Skeletal muscle cell (primary cell): ENCODE measurements at regions not wholly inside any gene's neighbourhood (a gene's known extent, or its start where the extent isn't known, plus 50 kb on each side); places are given as distances from the start of the nearest gene placed in this dataset.

Experiments used
- DNase-seq: peaks from one replicate; pipeline ENCODE4 v3.0.0-alpha.2; 2010; ENCODE audit warnings: low read depth
- H3K4me3 ChIP-seq: 2 replicates; pipeline ENCODE4 v1.5.1; 2011; ENCODE audit warnings: low read depth, mild to moderate bottlenecking, control low read depth, low read length, moderate library complexity

GRCh38 chr5:3715062-3715461, 119.4 kb downstream of the IRX1 start:
- DNase-seq, result no peak
- no peak overlapping the region for H3K4me3 ChIP-seq

- H3K4me3 ChIP-seq, result no peak overlapping the region
These were observed 134.0 kb downstream of the IRX1 start for GRCh38 chr5:3729631-3730030.

GRCh38 chr5:3734632-3735031, 139.0 kb downstream of the IRX1 start:
- H3K4me3 ChIP-seq, result no peak overlapping the region
- no peak for DNase-seq

More at GRCh38 chr5:3729631-3730030, 134.0 kb downstream of the IRX1 start:
- DNase-seq, result no peak

GRCh38 chr5:3736466-3736865, 140.8 kb downstream of the IRX1 start:
- no peak overlapping the region for H3K4me3 ChIP-seq
- DNase-seq, result no peak

GRCh38 chr5:3736926-3737325, 141.3 kb downstream of the IRX1 start:
- no peak for DNase-seq
- no peak overlapping the region for H3K4me3 ChIP-seq

- no peak for DNase-seq
These were observed 143.3 kb downstream of the IRX1 start for GRCh38 chr5:3738919-3739318.

GRCh38 chr5:3740546-3741373, 145.1 kb downstream of the IRX1 start:
- no peak for DNase-seq
- H3K4me3 ChIP-seq, result no peak overlapping the region

More at GRCh38 chr5:3738919-3739318, 143.3 kb downstream of the IRX1 start:
- no peak overlapping the region for H3K4me3 ChIP-seq

GRCh38 chr5:3741374-3741770, 145.7 kb downstream of the IRX1 start:
- no peak for DNase-seq
- H3K4me3 ChIP-seq, result no peak overlapping the region

GRCh38 chr5:3742750-3743149, 147.1 kb downstream of the IRX1 start:
- no peak overlapping the region for H3K4me3 ChIP-seq
- no peak for DNase-seq

- H3K4me3 ChIP-seq, result no peak overlapping the region
- DNase-seq, result no peak
These were observed 156.2 kb downstream of the IRX1 start for GRCh38 chr5:3751846-3752245.

GRCh38 chr5:3778000-3778550, 182.4 kb downstream of the IRX1 start:
- DNase-seq, result no peak
- no peak overlapping the region for H3K4me3 ChIP-seq

- no peak for DNase-seq
- no peak overlapping the region for H3K4me3 ChIP-seq
These were observed 183.3 kb downstream of the IRX1 start for GRCh38 chr5:3778945-3779344.

GRCh38 chr5:3780278-3780677, 184.6 kb downstream of the IRX1 start:
- H3K4me3 ChIP-seq, result no peak overlapping the region
- no peak for DNase-seq

GRCh38 chr5:3780907-3781306, 185.3 kb downstream of the IRX1 start:
- no peak overlapping the region for H3K4me3 ChIP-seq
- DNase-seq, result no peak

GRCh38 chr5:3784854-3785253, 189.2 kb downstream of the IRX1 start:
- DNase-seq, result no peak
- no peak overlapping the region for H3K4me3 ChIP-seq

- no peak overlapping the region for H3K4me3 ChIP-seq
- no peak for DNase-seq
These were observed 190.5 kb downstream of the IRX1 start for GRCh38 chr5:3786165-3786564.

- DNase-seq, result no peak
- no peak overlapping the region for H3K4me3 ChIP-seq
These were observed 191.3 kb downstream of the IRX1 start for GRCh38 chr5:3786891-3787430.

- H3K4me3 ChIP-seq, result no peak overlapping the region
- no peak for DNase-seq
These were observed 192.0 kb downstream of the IRX1 start for GRCh38 chr5:3787604-3788003.

- H3K4me3 ChIP-seq, result no peak overlapping the region
- no peak for DNase-seq
These were observed 194.0 kb downstream of the IRX1 start for GRCh38 chr5:3789519-3790193.

GRCh38 chr5:3793162-3793561, 197.5 kb downstream of the IRX1 start:
- DNase-seq, result no peak
- H3K4me3 ChIP-seq, result no peak overlapping the region
